Peyer's patch (tissue), 4 donors: ENCODE measurements at regions not wholly inside any gene's neighbourhood (a gene's known extent, or its start where the extent isn't known, plus 50 kb on each side); places are given as distances from the start of the nearest gene placed in this dataset.
A peak's percentile ranks its signal among the peaks of the same experiment; 100 is the strongest.

Experiments
- DNase-seq, 3 donors: peaks; one replicate each; pipeline ENCODE4 v3.0.0-alpha.2; 2017 to 2019
- H3K27ac ChIP-seq, 4 donors: fragments of 200-600 bp; sonication (generic); one replicate each; pipeline ENCODE4 v1.5.1; 2016 to 2019
- H3K27me3 ChIP-seq, 2 donors: fragments of 200-600 bp; sonication (generic); one replicate each; pipeline ENCODE4 v1.5.1; 2019
- H3K36me3 ChIP-seq, 3 donors: fragments of 200-600 bp; sonication (generic); one replicate each; pipeline ENCODE4 v1.5.1; 2016 to 2019
- H3K4me1 ChIP-seq, 4 donors: fragments of 200-600 bp; sonication (generic); one replicate each; pipeline ENCODE4 v1.5.1; 2016 to 2019
- H3K4me3 ChIP-seq, 4 donors: fragments of 200-600 bp; sonication (generic); 1 replicate in 3 of 4; 2 replicates in 1 of 4; pipeline ENCODE4 v1.5.1; 2016 to 2019; ENCODE audit warnings: mild to moderate bottlenecking in 1 of 4
- H3K9me3 ChIP-seq, 4 donors: fragments of 200-600 bp; sonication (generic); one replicate each; pipeline ENCODE4 v1.5.1; 2016 to 2019; ENCODE audit warnings: mild to moderate bottlenecking in 1 of 4
- POLR2A ChIP-seq, 2 donors: fragments of 450-650 bp; IDR thresholded peaks; one replicate each; pipeline ENCODE4 v1.5.1; 2017; ENCODE audit warnings: antibody characterized with exemption in 2 of 2, mild to moderate bottlenecking in 2 of 2, moderate library complexity in 2 of 2
- TF ChIP-seq, protein P1 (sequence below), 6 experiments: fragments of 450-650 bp in 4 of 6; fragments of 200-600 bp in 2 of 6; sonication (generic) in 1 of 6; IDR thresholded peaks; one replicate each; pipeline ENCODE4 v1.5.1; 2017 to 2019; ENCODE audit warnings: antibody characterized with exemption in 6 of 6, mild to moderate bottlenecking in 3 of 6, moderate library complexity in 1 of 6

- DNase-seq, result no peak
- TF ChIP-seq, protein P1, sequence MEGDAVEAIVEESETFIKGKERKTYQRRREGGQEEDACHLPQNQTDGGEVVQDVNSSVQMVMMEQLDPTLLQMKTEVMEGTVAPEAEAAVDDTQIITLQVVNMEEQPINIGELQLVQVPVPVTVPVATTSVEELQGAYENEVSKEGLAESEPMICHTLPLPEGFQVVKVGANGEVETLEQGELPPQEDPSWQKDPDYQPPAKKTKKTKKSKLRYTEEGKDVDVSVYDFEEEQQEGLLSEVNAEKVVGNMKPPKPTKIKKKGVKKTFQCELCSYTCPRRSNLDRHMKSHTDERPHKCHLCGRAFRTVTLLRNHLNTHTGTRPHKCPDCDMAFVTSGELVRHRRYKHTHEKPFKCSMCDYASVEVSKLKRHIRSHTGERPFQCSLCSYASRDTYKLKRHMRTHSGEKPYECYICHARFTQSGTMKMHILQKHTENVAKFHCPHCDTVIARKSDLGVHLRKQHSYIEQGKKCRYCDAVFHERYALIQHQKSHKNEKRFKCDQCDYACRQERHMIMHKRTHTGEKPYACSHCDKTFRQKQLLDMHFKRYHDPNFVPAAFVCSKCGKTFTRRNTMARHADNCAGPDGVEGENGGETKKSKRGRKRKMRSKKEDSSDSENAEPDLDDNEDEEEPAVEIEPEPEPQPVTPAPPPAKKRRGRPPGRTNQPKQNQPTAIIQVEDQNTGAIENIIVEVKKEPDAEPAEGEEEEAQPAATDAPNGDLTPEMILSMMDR (IDR thresholded peaks at IDR 0.05), result no peak
- TF ChIP-seq POLR2A (IDR thresholded peaks at IDR 0.05), result no peak
- H3K36me3 ChIP-seq, result no peaks in the 10 kb centered on the region
- H3K4me1 ChIP-seq, result no peaks in the 10 kb centered on the region
- H3K27me3 ChIP-seq, result no peaks in the 10 kb centered on the region
- H3K27ac ChIP-seq, result no peak overlapping the region
- H3K4me3 ChIP-seq, result no peak overlapping the region
- H3K9me3 ChIP-seq, result no peaks in the 10 kb centered on the region
These were observed 158.6 kb upstream of the STK17B start for GRCh38 chr2:196329959-196330358.

DNA sequence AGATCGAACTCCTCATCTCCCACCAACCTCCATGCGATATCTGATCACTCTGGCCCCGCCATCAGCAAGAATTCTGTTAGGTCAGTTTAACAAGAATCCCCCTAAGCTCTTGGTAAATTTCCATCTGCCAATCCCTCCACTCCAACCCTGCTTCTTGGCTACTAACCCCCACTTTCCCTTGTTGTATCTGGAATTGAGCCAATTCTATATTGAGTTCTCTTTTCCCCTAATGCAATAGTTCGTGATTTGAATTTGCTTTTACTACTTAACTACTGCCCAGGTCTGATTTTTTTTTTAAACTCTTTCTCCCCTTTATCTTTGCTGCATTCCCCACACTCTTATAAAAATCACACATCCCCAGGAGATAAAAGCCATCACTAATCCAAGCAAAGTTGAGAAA is 159.3 kb upstream of the STK17B start:
- DNase-seq, result no peak
- Histone ChIP-seq H3K27me3 (no peaks in the 10 kb centered on the region), H3K27ac (no peak overlapping the region), H3K4me3 (no peak overlapping the region), H3K36me3 (no peaks in the 10 kb centered on the region), H3K9me3 (no peaks in the 10 kb centered on the region), H3K4me1 (no peaks in the 10 kb centered on the region)
- TF ChIP-seq POLR2A (IDR thresholded peaks at IDR 0.05), result no peak
- TF ChIP-seq, protein P1 (IDR thresholded peaks at IDR 0.05), result no peak

- Histone ChIP-seq H3K4me3 (no peak overlapping the region), H3K27ac (peak overlapping the region in 1 of 4 donors; percentile 27), H3K9me3 (no peaks in the 10 kb centered on the region), H3K4me1 (no peaks in the 10 kb centered on the region), H3K36me3 (no peaks in the 10 kb centered on the region), H3K27me3 (no peaks in the 10 kb centered on the region)
- DNase-seq, result peak in 1 of 3 donors; percentile 71
- TF ChIP-seq, protein P1 (IDR thresholded peaks at IDR 0.05), result no peak
- no peak for TF ChIP-seq POLR2A (IDR thresholded peaks at IDR 0.05)
These were observed 159.8 kb upstream of the STK17B start for GRCh38 chr2:196331143-196331542.

DNA sequence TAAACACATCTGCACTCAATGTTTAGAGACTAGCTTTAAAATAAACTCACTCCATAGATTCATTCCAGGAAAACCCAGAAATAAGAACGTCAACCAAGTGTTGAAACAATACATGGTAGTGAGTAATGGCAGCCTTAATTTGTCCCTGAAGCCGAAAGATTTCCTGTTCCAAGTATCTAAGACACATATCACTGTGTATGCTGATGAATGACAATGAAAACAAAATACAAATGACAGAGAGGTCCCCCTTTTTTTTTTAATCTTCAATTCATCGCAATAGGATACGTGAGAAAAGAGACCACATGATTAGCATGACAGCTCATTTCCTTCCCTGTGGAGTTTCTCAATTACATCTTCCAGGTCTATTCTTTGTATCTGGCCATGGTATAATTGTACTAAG is 160.5 kb upstream of the STK17B start:
- Histone ChIP-seq H3K4me3 (no peak overlapping the region), H3K36me3 (no peaks in the 10 kb centered on the region), H3K27ac (no peak overlapping the region), H3K4me1 (no peaks in the 10 kb centered on the region), H3K27me3 (no peaks in the 10 kb centered on the region), H3K9me3 (no peaks in the 10 kb centered on the region)
- TF ChIP-seq, protein P1 (IDR thresholded peaks at IDR 0.05), result no peak
- no peak for TF ChIP-seq POLR2A (IDR thresholded peaks at IDR 0.05)
- no peak for DNase-seq

DNA sequence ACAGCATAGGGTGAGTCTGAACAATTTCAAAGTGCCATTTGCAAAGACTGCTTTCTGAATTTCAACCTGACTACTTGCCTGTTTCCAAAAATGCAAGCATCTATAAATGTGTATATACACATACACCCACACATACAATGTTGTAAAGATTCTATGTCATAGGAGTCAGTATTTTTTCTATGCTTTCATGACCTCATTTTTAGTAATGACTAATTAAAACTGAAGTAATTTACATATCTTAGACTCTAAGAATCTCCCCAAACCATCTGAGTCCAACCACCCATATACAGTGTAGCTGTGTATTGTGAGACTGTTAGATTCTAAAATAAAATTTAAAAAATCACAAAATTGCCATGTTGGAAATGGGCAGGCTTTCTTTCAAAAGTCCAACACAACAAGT is 162.0 kb upstream of the STK17B start:
- DNase-seq, result no peak
- Histone ChIP-seq H3K36me3 (no peaks in the 10 kb centered on the region), H3K4me3 (no peak overlapping the region), H3K27ac (no peak overlapping the region), H3K4me1 (no peaks in the 10 kb centered on the region), H3K27me3 (no peaks in the 10 kb centered on the region), H3K9me3 (no peaks in the 10 kb centered on the region)
- no peak for TF ChIP-seq POLR2A (IDR thresholded peaks at IDR 0.05)
- TF ChIP-seq, protein P1 (IDR thresholded peaks at IDR 0.05), result no peak

GRCh38 chr2:196334710-196335109 is 163.3 kb upstream of the STK17B start:
- Histone ChIP-seq H3K27ac (no peak overlapping the region), H3K4me3 (no peak overlapping the region), H3K9me3 (no peaks in the 10 kb centered on the region), H3K27me3 (no peaks in the 10 kb centered on the region), H3K36me3 (no peaks in the 10 kb centered on the region), H3K4me1 (no peaks in the 10 kb centered on the region)
- no peak for TF ChIP-seq POLR2A (IDR thresholded peaks at IDR 0.05)
- TF ChIP-seq, protein P1 (IDR thresholded peaks at IDR 0.05), result no peak
- no peak for DNase-seq
